GM23338 (cell line): ENCODE measurements at regions not wholly inside any gene's neighbourhood (a gene's known extent, or its start where the extent isn't known, plus 50 kb on each side); places are given as distances from the start of the nearest gene placed in this dataset.

Source experiments
- ATAC-seq: fragments of 200-7000 bp; cut with Tn5 transposase; 3 replicates; pipeline ENCODE4 v1.9.1; 2020
- DNase-seq: peaks from one replicate; pipeline ENCODE4 v3.0.0-alpha.2; 2015; ENCODE audit warnings: low spot score
- H2AFZ ChIP-seq: fragments of 200-600 bp; sonication (generic); 2 replicates; pipeline ENCODE4 v1.8.0; 2016; ENCODE audit warnings: antibody characterized with exemption, mild to moderate bottlenecking, moderate library complexity
- H3F3A ChIP-seq: fragments of 200-600 bp; sonication (generic); replicated peaks from 2 replicates; pipeline ENCODE4 v1.8.0; 2017; ENCODE audit warnings: antibody characterized with exemption, mixed run types, low read depth
- H3K27ac ChIP-seq: fragments of 200-600 bp; sonication (generic); 2 replicates; pipeline ENCODE4 v1.6.1; 2016; ENCODE audit warnings: low read depth
- H3K27me3 ChIP-seq: fragments of 200-600 bp; sonication (generic); 2 replicates; pipeline ENCODE4 v1.8.0; 2016; ENCODE audit warnings: mild to moderate bottlenecking, mixed run types, moderate library complexity; ENCODE audit not compliant: insufficient read depth
- H3K36me3 ChIP-seq: fragments of 200-600 bp; sonication (generic); 2 replicates; pipeline ENCODE4 v1.8.0; 2016; ENCODE audit warnings: mild to moderate bottlenecking; ENCODE audit not compliant: insufficient read depth
- H3K4me1 ChIP-seq: fragments of 200-600 bp; sonication (generic); 2 replicates; pipeline ENCODE4 v1.8.0; 2016; ENCODE audit warnings: mild to moderate bottlenecking, moderate library complexity; ENCODE audit not compliant: insufficient read depth
- H3K4me2 ChIP-seq: fragments of 200-600 bp; sonication (generic); 2 replicates; pipeline ENCODE4 v1.7.1; 2017; ENCODE audit warnings: mixed run types
- H3K4me3 ChIP-seq: fragments of 200-600 bp; sonication (generic); 2 replicates; pipeline ENCODE4 v1.6.1; 2016; ENCODE audit warnings: mixed run types
- H3K79me2 ChIP-seq: fragments of 200-600 bp; sonication (generic); replicated peaks from 2 replicates; pipeline ENCODE4 v1.8.0; 2017; ENCODE audit warnings: mild to moderate bottlenecking; ENCODE audit not compliant: insufficient read depth
- H3K9me2 ChIP-seq: fragments of 200-600 bp; sonication (generic); 2 replicates; pipeline ENCODE4 v1.8.0; 2017; ENCODE audit not compliant: insufficient read depth
- H4K20me1 ChIP-seq: fragments of 200-600 bp; sonication (generic); replicated peaks from 2 replicates; pipeline ENCODE4 v1.8.0; 2017; ENCODE audit warnings: mild to moderate bottlenecking; ENCODE audit not compliant: insufficient read depth
- H3K27ac Mint-ChIP-seq: 2 replicates; pipeline ENCODE4 v1.8.0; 2020; ENCODE audit warnings: inconsistent platforms, mild to moderate bottlenecking, moderate library complexity, mixed read lengths
- H3K27me3 Mint-ChIP-seq: 3 replicates; pipeline ENCODE4 v1.8.0; 2022; ENCODE audit warnings: low read depth, mild to moderate bottlenecking, moderate library complexity, mixed read lengths, inconsistent platforms; ENCODE audit not compliant: insufficient read depth, poor library complexity
- H3K36me3 Mint-ChIP-seq: 3 replicates; pipeline ENCODE4 v1.8.0; 2021; ENCODE audit warnings: low read depth, mild to moderate bottlenecking, inconsistent platforms, moderate library complexity, mixed read lengths
- H3K4me1 Mint-ChIP-seq: 3 replicates; pipeline ENCODE4 v1.8.0; 2020; ENCODE audit warnings: mild to moderate bottlenecking, inconsistent platforms, mixed read lengths
- H3K4me3 Mint-ChIP-seq: 3 replicates; pipeline ENCODE4 v1.8.0; 2021; ENCODE audit warnings: moderate library complexity, mild to moderate bottlenecking, inconsistent platforms, mixed read lengths
- H3K9me3 Mint-ChIP-seq: 3 replicates; pipeline ENCODE4 v1.8.0; 2020; ENCODE audit warnings: moderate library complexity, mild to moderate bottlenecking, inconsistent platforms, mixed read lengths
- CREB1 ChIP-seq: fragments of 250-450 bp; sonication (Bioruptor Pico); IDR thresholded peaks from 2 replicates; pipeline ENCODE4 v1.5.0; 2020; ENCODE audit warnings: low read depth, mild to moderate bottlenecking, moderate library complexity
- EZH2 ChIP-seq: fragments of 200-600 bp; sonication (generic); IDR thresholded peaks from one replicate; pipeline ENCODE4 v1.8.0; 2017; ENCODE audit warnings: antibody characterized with exemption, mild to moderate bottlenecking, low read depth; ENCODE audit not compliant: unreplicated experiment
- JUNB ChIP-seq: IDR thresholded peaks from one replicate; pipeline ENCODE4 v1.6.1; 2016; ENCODE audit warnings: antibody characterized with exemption; ENCODE audit not compliant: unreplicated experiment
- NANOG ChIP-seq: IDR thresholded peaks from 2 replicates; pipeline ENCODE4 v1.6.1; 2016; ENCODE audit warnings: antibody characterized with exemption, borderline replicate concordance
- POLR2AphosphoS5 ChIP-seq: IDR thresholded peaks from 2 replicates; pipeline ENCODE4 v1.6.1; 2016; ENCODE audit warnings: antibody characterized with exemption, low read depth
- STAT1 ChIP-seq: IDR thresholded peaks from one replicate; pipeline ENCODE4 v1.6.1; 2016; ENCODE audit warnings: antibody characterized with exemption; ENCODE audit not compliant: unreplicated experiment
- ZNF331 ChIP-seq: fragments of 250-450 bp; sonication (Bioruptor Pico); IDR thresholded peaks from 2 replicates; pipeline ENCODE4 v1.5.0; 2020; ENCODE audit warnings: low read depth, mild to moderate bottlenecking, moderate library complexity
- TF ChIP-seq, protein P1 (sequence below): IDR thresholded peaks from 2 replicates; pipeline ENCODE4 v1.6.1; 2016; ENCODE audit warnings: antibody characterized with exemption
- TF ChIP-seq, protein P2 (sequence below): IDR thresholded peaks from one replicate; pipeline ENCODE4 v1.6.1; 2018; ENCODE audit warnings: antibody characterized with exemption; ENCODE audit not compliant: unreplicated experiment
- TF ChIP-seq, protein P3 (sequence below): fragments of 250-450 bp; sonication (Bioruptor Pico); IDR thresholded peaks from 2 replicates; pipeline ENCODE4 v1.5.0; 2020; ENCODE audit warnings: mild to moderate bottlenecking, moderate library complexity

DNA sequence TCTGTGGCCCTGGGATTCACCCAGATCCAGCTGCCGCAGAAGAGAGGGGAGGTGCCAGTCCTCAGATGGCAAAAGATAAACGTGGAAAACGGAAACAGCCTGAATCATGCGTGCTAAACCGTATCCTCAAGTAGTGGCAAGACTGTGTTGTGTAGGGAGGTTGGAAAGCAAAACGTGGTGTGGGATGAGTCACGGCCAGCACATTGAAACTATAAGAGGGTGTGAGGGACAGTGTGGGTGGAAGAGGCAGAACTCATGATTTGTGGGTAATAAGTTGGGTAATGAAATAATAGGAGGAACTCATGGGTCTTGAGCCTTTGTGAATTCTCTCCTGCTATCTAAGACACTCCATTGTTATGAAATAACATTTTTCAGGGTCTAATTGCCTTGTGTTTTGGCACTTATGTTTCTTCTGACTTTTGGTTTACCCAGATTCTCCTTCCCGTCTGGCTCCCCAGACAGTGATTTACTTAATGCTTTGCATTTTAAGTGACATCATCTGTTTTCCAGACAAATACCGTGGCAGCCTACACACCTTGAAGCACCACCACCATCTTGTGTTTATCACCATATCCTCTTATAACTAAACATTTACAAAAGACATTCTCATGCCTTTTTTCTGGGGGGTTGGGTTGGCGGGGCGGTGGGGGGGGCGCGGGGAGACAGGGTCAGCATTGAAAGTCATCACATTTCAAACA, 62.3 kb upstream of the PTCSC3 start:
- H3K9me2 ChIP-seq, result peaks cover 2% of the 10 kb centered on the region; the same call in 1 of the 2 replicates
- Mint-ChIP-seq H3K27ac (no peak overlapping the region), H3K4me3 (no peak overlapping the region), H3K9me3 (no peaks in the 10 kb centered on the region), H3K27me3 (no peaks in the 10 kb centered on the region), H3K36me3 (no peaks in the 10 kb centered on the region), H3K4me1 (peaks cover 25% of the 10 kb centered on the region)
- H3K79me2 ChIP-seq, result no peaks in the 10 kb centered on the region
- H3K27me3 ChIP-seq, result no peaks in the 10 kb centered on the region
- no peak overlapping the region for H3K27ac ChIP-seq
- H2AFZ ChIP-seq, result no peak overlapping the region
- DNase-seq, result no peak
- H3F3A ChIP-seq, result no peaks in the 10 kb centered on the region
- no peak overlapping the region for H3K4me3 ChIP-seq
- no peak for ATAC-seq
- H3K4me2 ChIP-seq, result no peak overlapping the region
- TF ChIP-seq NANOG (no peak), CREB1 (no peak), JUNB (no peak), EZH2 (no peak), POLR2AphosphoS5 (no peak), ZNF331 (CRISPR knock-in tag) (no peak), STAT1 (no peak)
- TF ChIP-seq, protein P1, sequence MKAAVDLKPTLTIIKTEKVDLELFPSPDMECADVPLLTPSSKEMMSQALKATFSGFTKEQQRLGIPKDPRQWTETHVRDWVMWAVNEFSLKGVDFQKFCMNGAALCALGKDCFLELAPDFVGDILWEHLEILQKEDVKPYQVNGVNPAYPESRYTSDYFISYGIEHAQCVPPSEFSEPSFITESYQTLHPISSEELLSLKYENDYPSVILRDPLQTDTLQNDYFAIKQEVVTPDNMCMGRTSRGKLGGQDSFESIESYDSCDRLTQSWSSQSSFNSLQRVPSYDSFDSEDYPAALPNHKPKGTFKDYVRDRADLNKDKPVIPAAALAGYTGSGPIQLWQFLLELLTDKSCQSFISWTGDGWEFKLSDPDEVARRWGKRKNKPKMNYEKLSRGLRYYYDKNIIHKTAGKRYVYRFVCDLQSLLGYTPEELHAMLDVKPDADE, result no peak
- TF ChIP-seq, protein P2, sequence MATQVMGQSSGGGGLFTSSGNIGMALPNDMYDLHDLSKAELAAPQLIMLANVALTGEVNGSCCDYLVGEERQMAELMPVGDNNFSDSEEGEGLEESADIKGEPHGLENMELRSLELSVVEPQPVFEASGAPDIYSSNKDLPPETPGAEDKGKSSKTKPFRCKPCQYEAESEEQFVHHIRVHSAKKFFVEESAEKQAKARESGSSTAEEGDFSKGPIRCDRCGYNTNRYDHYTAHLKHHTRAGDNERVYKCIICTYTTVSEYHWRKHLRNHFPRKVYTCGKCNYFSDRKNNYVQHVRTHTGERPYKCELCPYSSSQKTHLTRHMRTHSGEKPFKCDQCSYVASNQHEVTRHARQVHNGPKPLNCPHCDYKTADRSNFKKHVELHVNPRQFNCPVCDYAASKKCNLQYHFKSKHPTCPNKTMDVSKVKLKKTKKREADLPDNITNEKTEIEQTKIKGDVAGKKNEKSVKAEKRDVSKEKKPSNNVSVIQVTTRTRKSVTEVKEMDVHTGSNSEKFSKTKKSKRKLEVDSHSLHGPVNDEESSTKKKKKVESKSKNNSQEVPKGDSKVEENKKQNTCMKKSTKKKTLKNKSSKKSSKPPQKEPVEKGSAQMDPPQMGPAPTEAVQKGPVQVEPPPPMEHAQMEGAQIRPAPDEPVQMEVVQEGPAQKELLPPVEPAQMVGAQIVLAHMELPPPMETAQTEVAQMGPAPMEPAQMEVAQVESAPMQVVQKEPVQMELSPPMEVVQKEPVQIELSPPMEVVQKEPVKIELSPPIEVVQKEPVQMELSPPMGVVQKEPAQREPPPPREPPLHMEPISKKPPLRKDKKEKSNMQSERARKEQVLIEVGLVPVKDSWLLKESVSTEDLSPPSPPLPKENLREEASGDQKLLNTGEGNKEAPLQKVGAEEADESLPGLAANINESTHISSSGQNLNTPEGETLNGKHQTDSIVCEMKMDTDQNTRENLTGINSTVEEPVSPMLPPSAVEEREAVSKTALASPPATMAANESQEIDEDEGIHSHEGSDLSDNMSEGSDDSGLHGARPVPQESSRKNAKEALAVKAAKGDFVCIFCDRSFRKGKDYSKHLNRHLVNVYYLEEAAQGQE, result no peak
- no peaks in the 10 kb centered on the region for H3K36me3 ChIP-seq
- H4K20me1 ChIP-seq, result no peaks in the 10 kb centered on the region
- H3K4me1 ChIP-seq, result peaks cover 32% of the 10 kb centered on the region

DNA sequence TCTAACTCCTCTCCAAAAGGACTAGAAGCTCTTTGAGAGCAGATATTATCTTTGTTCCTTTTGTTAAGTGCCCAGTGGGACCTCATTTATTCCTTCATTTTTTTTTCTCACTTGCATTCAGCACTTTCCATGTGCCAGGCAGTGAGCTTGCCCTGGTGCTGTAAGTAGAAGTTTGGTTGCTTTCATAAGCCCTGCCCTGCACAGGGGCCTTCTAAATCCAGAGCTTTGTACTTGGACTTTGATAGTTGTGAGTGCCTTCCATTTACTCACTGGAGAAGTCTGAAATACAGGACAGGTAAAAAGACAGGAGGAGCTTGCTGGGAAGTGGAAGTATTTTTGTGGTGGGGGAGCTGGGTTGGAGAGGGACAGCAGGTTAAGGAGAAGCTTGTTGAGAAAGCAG, 56.7 kb upstream of the PTCSC3 start:
- Mint-ChIP-seq H3K27ac (no peak overlapping the region), H3K4me1 (peaks cover 13% of the 10 kb centered on the region), H3K4me3 (no peak overlapping the region), H3K9me3 (no peaks in the 10 kb centered on the region), H3K27me3 (no peaks in the 10 kb centered on the region), H3K36me3 (no peaks in the 10 kb centered on the region)
- no peaks in the 10 kb centered on the region for H3K36me3 ChIP-seq
- H3K79me2 ChIP-seq, result no peaks in the 10 kb centered on the region
- no peaks in the 10 kb centered on the region for H3K4me1 ChIP-seq
- no peak overlapping the region for H3K27ac ChIP-seq
- H3K27me3 ChIP-seq, result no peaks in the 10 kb centered on the region
- H2AFZ ChIP-seq, result no peak overlapping the region
- ATAC-seq, result no peak
- H3K9me2 ChIP-seq, result peaks cover 5% of the 10 kb centered on the region; the same call in 1 of the 2 replicates
- no peak overlapping the region for H3K4me2 ChIP-seq
- no peaks in the 10 kb centered on the region for H3F3A ChIP-seq
- DNase-seq, result no peak
- H3K4me3 ChIP-seq, result no peak overlapping the region
- H4K20me1 ChIP-seq, result no peaks in the 10 kb centered on the region
- TF ChIP-seq ZNF331 (CRISPR knock-in tag) (no peak), POLR2AphosphoS5 (no peak), EZH2 (no peak)
- TF ChIP-seq, protein P3, sequence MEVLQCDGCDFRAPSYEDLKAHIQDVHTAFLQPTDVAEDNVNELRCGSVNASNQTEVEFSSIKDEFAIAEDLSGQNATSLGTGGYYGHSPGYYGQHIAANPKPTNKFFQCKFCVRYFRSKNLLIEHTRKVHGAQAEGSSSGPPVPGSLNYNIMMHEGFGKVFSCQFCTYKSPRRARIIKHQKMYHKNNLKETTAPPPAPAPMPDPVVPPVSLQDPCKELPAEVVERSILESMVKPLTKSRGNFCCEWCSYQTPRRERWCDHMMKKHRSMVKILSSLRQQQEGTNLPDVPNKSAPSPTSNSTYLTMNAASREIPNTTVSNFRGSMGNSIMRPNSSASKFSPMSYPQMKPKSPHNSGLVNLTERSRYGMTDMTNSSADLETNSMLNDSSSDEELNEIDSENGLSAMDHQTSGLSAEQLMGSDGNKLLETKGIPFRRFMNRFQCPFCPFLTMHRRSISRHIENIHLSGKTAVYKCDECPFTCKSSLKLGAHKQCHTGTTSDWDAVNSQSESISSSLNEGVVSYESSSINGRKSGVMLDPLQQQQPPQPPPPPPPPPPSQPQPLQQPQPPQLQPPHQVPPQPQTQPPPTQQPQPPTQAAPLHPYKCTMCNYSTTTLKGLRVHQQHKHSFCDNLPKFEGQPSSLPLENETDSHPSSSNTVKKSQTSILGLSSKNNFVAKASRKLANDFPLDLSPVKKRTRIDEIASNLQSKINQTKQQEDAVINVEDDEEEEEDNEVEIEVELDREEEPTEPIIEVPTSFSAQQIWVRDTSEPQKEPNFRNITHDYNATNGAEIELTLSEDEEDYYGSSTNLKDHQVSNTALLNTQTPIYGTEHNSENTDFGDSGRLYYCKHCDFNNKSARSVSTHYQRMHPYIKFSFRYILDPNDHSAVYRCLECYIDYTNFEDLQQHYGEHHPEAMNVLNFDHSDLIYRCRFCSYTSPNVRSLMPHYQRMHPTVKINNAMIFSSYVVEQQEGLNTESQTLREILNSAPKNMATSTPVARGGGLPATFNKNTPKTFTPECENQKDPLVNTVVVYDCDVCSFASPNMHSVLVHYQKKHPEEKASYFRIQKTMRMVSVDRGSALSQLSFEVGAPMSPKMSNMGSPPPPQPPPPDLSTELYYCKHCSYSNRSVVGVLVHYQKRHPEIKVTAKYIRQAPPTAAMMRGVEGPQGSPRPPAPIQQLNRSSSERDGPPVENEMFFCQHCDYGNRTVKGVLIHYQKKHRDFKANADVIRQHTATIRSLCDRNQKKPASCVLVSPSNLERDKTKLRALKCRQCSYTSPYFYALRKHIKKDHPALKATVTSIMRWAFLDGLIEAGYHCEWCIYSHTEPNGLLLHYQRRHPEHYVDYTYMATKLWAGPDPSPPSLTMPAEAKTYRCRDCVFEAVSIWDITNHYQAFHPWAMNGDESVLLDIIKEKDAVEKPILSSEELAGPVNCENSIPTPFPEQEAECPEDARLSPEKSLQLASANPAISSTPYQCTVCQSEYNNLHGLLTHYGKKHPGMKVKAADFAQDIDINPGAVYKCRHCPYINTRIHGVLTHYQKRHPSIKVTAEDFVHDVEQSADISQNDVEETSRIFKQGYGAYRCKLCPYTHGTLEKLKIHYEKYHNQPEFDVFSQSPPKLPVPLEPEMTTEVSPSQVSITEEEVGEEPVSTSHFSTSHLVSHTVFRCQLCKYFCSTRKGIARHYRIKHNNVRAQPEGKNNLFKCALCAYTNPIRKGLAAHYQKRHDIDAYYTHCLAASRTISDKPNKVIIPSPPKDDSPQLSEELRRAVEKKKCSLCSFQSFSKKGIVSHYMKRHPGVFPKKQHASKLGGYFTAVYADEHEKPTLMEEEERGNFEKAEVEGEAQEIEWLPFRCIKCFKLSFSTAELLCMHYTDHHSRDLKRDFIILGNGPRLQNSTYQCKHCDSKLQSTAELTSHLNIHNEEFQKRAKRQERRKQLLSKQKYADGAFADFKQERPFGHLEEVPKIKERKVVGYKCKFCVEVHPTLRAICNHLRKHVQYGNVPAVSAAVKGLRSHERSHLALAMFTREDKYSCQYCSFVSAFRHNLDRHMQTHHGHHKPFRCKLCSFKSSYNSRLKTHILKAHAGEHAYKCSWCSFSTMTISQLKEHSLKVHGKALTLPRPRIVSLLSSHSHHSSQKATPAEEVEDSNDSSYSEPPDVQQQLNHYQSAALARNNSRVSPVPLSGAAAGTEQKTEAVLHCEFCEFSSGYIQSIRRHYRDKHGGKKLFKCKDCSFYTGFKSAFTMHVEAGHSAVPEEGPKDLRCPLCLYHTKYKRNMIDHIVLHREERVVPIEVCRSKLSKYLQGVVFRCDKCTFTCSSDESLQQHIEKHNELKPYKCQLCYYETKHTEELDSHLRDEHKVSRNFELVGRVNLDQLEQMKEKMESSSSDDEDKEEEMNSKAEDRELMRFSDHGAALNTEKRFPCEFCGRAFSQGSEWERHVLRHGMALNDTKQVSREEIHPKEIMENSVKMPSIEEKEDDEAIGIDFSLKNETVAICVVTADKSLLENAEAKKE, result no peak
